ENCODE measurements at regions not wholly inside any gene's neighbourhood (a gene's known extent, or its start where the extent isn't known, plus 50 kb on each side); places are given as distances from the start of the nearest gene placed in this dataset.

GRCh38 chr2:106706283-106706682, 179.7 kb downstream of the ST6GAL2 start:
- no peak for TF ChIP-seq CTCF (IDR thresholded peaks at IDR 0.05; ENCODE audit: low read depth, low read length)
- no peak for TF ChIP-seq EZH2phosphoT487 (IDR thresholded peaks at IDR 0.05; ENCODE audit: low read depth)

Data from OCI-LY3 (cell line).